Renal cortical epithelial cell (primary cell): ENCODE measurements at regions not wholly inside any gene's neighbourhood (a gene's known extent, or its start where the extent isn't known, plus 50 kb on each side); places are given as distances from the start of the nearest gene placed in this dataset.
"Not testable (repeated sequence)": the region's sequence is repeated elsewhere in the genome, so short reads cannot be mapped to it uniquely, and the experiment has no call there.

Source experiments
- DNase-seq: peaks from one replicate; pipeline ENCODE4 v3.0.0-alpha.2; 2011; ENCODE audit warnings: low read depth

DNA sequence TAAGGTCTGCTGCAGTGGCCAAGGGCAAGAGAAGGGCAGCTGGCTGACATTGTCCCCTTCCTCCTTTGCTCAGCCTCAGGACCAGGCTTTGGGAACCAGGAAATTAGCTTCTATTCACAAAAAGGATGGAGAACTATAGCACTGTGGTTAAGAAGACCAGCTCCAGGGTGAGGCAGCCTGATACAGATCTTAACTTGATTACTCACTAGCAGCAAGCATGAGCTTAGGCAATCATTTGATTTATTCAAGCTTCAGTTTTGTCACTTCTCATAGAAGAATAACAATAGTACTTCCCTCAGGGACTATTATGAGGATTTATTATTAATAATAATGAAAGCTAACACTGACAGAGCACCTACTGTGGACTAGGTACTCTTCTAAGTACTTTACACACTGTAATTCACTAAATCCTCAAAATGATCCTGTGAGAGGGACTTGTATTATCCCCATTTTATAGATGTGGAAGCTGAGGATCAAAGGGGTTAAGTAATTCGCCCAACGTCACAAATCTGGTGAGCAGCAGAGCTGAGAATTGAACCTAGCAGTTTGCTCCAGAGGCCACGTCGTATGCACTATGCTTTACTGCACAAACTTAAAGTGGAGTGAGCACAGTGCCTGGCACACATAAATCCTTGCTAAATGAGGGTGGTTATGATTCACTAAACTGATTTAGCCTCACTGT lies 130.4 kb upstream of the PAK3 start:
- peak; percentile 4 for DNase-seq

DNA sequence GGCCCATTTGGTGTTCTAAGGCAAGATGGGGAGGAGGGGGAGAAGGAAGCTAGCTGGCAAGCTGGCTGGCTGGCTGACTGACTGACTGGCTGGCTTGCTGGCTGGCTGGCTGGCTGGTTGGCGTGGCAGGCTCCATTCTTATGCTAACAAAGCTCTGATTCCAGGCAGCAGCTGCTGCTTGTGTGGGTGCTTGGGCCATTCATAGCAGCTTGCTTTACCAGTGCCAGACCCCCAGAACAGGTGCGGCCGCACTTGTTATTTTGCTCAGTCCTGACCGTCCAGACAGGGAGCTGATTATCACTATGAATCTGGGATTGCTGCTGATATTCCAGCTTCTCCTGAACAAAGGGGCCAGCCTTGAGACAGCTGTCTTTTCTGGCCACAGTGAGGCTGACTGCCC lies 131.2 kb upstream of the PAK3 start:
- DNase-seq = no peak

DNA sequence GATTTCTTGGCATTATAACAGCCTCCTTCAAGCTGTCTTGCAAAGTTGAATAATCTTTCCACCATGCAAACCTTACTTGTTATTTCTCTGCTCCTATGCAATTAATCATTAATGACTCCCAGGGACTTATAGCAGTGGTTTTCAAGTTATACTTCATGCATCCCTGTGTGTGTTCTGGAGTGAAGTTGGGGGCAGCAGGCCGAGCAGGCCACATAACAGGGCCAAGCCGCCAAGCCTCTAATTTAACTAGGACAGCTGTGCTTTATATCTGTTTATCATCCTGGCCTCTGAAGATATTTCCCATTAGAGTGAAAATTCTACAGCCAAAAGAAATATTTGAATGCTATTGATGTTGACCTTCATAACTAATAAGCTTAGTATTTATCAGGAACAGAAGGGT lies 133.5 kb upstream of the PAK3 start:
- no peak for DNase-seq

DNA sequence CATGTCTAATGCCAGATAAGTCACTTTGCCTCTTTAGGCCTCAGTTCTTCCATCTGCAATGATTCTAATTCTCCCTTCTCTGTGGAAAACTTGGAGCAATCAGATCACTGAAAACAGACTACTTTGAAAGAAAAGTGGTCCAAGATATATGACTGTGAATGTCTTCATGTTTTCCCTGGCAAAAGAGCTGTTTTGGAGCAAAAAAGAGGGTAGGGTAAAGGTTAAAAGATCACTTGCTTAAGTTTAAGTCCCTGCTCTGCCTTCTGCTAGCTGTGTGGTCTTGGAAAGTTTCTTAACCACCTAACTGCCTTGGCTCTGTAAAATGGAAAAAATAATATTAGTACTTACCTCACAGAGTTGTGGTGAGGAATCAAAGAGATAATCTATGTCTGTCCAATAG lies 140.3 kb upstream of the PAK3 start:
- no peak for DNase-seq

DNA sequence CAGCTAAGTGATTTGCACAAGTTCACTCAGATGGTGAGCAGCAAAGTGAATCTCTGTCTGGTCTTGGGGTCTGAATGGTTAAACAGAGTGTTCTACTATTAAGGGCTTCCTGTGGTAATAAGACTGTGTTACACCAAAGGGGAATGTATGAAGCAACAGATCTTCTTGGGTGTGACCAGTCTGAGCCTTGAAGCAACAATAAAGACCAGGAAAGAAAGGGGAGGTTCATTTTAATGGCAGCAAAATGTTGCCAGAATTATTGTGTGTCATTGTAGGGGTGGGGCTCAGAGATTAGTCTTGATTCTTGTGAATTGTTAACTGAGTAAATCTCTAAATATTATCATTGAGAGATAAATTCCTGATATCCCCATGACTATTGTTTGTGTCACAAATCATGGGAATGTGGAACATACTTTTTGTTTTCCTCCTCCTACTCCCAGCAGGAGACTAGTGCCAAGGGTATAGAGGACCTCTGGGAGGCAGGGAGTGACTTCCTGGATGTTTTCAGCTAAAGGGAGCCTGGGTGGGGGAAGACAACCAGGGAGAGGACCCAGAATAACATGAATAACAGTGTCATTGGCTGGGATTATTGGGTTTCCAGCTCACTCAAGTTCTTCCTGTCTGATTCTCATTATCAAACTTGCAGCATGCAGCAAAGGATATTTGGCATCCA lies 141.4 kb upstream of the PAK3 start:
- no peak for DNase-seq

DNA sequence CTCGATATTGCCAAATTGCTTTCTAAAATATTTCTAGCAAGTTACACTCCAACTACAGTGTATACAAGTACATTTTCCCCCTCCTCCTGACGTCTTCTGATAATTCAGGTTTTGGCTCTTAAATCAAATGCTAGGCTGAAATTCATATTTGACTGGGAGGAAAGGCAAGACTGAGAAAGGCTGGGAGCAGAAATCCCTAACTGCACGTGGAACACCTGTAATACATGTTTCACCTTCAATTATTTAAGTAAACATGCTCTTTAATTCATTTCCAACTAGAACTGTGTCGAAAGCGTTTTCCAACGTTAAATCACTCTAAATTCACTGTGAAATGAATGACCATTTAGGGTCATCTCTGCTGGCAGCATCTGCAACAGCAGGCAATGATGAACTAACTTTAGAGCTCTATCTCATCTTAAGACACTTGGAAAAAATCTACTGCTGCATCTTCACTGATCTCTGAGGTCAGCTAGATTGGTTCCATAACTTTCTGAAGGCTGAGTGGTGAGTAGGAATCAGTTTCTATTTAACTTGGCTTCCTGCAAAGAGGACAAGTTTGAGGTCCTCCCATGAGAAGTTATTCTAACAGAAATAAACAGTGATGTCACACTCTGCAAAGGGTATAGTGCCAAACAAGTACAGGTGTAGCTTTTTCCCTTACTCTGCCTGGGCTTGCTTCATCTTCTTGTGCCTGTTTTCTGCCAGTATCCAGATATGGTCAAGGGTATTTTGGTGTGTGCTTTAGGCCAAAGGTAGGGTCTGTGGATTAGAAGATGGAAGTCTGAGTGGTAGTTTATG lies 144.3 kb upstream of the PAK3 start:
- DNase-seq = no peak

DNA sequence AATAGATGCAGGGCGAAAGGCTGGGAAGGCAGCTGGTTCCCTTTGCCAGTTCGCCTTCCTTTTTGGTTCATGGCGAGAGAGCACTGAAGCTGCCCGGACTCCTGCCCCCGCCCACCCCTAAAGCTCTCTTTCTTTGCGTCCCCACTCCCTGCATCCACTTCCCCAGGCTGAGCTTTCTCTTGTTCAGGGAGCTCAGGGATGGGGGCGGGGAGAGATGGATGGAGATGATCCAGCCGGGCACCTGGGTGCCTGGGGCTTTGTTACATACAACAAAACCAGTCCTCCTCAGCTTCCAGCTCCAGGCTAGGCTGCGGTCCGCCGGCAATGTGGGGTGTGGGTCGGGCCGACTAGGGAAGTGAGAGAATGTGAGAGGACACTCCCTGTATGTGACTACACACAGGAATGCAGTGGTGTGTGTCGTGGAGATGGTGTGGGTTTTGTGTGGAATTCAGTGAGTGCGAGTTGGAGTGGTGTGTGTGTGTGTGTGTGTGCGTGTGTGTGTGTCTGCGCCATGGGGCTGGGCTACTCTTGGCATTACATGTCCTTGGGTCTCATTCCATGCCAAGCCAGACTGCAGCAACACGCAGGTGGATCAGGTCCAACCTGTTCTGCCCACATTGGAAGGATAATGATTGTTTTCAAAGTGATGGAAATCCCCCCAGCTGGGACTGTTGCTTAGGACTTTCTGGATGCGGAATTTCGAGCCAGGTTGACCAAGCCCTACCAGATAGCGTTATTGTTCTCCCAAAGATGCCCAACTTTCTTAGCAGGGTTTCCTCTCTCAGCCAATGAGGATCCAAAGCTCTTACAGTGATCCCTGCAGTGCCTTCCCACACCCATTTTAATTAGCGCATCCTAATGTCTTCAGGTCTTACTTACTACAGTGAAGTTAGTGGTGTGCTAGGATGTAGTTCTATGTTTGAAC lies 149.4 kb upstream of the CHRDL1 start:
- DNase-seq = no peak

DNA sequence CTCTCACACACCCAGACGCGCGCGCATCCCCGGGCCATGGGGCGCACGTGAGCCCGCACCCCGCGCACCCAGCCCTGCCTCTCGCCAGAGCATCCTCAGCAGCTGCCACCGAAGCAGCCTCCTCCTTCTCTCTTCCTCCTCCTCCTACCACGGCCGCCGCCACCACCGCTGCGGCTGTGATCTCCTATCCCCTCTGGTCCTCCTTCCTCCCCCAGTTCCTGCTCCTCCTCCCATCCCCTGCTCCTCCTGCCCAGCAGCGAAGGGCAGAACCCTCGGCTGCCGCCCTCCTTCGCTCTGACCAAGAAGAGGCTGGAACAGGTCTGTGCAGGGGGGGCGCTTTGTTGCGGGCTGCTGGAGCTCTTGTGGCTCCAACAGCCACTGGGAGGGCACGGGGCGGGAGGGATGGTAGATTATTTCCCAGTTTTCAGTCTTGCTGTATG lies 148.7 kb upstream of the CHRDL1 start:
- no peak for DNase-seq

DNA sequence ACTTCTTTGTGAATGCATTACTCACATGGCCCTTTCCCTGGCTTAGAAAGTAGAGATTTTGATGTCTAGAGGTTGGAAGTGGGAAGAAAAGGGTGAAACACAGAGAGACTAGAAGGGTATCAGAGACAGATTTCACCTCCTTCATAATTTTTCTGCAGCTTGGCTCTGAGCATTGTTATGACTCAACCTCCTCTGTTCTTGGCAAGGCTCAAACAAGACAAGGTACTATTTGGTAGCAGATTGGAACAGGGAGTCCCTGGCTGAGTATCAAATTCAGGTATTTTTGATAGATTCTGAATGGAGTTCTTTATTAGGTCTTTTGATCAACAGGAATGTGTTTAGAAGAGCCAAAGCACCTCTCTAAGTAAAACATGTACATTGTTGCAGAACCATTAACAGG lies 146.3 kb upstream of the CHRDL1 start:
- no peak for DNase-seq

DNA sequence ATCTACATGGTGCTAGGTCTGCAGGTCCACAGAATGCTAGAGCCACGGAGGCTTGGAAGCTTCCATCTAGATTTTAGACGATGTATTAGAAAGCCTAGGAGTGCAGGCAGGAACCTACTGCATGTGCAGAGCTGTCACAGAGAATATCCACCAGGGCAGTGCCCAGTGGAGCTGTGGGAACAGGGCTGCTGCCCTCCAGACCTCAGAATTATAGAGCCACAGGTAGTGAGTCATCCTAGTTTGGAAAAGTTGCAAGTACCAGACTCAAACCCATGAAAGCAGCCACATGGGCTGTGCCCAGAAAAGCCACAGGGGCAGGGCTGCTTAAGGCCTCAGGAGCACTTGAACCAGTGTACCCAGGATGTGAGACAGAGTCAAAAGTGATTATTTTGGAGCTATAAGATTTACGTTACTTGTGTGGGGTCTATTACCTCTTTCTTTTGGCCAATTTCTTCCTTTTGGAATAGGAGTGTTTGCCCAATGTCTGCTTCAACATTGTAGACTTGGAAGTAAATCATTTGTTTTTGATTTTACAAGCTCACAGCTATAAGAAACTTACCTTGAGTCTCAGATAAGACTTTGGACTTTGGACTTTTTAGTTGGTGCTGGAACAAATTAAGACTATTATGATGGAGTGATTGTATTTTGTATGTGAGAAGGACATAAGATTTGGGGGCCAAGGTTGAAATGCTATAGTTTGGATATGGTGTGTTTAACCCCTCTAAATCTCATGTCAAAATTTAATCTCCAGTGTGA lies 143.5 kb upstream of the CHRDL1 start:
- no peak for DNase-seq

DNA sequence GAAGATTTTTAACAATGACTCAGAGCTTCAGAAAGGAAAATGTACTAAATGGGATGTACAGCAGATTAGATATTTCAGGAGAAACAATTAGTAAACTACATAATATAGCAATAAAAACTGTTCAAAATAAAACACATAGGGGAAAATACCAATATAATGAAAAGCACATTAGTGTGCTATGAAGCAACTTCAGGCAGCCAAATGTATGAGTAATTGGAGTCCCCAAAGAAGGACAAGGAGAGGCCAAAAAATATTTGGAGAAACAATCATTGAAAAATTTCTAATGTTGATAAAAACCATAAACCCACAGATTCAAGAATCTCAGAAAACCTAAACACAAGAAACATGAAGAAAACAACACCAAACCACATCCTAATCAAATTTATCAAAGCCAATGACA lies 129.3 kb upstream of the CHRDL1 start:
- no peak for DNase-seq

DNA sequence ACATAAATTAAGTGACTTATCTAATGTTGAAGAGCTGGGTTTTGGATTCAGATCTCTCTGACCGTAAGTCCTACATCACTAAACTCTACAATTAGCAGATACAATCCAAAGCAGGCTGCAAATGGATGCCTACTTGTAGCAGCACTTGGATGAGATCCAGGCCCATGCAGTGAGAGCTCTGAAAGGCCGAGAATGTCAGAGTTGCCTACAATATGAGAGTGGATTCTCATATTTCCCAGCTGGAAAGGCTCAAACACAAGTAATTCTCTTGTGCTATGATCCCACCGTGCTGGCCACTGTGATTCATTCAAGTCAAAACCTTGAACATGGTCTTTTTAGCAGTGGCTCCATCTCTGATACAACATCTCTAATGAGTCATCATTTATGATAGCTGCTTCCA lies 125.4 kb upstream of the CHRDL1 start:
- no peak for DNase-seq

DNA sequence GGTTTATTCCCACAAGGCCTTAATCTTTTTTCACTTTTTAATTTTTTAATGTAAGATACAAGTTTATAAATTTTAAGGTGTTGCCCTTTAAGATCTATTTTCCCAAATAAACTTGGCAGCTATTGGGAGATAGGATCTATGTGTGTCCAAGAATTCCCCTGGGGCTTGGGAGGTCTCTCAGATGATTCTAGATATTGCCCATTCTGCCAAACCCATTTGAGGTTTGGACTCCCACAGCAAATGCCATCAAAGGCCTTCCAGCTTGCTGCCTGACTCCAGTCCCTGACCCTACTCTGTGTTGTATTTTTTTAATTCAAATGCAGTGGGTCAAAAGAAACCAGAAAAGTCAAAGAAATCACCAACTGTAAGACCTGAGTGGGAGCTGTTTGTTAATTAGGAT lies 120.0 kb upstream of the CHRDL1 start:
- no peak for DNase-seq

DNA sequence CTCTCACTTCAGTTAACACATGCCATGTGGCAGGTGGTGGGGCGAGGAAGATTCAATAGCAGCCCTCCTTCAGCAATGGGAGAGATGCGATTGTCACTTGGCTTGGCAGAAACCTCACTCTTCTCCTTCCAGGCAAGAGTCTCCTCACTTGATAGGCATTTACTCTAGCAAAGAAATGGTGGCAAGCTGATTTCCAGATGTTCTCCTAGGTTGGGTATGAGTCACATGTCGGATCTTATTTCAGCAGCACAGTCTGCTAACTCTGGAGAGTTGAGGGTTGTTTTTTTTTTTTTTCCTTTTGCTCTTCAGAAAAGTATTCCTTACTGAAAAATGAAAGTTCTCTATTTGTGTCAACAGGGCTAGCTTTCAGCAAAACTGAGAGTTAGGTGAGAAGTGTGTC lies 119.5 kb upstream of the CHRDL1 start:
- peak; percentile 32 for DNase-seq

DNA sequence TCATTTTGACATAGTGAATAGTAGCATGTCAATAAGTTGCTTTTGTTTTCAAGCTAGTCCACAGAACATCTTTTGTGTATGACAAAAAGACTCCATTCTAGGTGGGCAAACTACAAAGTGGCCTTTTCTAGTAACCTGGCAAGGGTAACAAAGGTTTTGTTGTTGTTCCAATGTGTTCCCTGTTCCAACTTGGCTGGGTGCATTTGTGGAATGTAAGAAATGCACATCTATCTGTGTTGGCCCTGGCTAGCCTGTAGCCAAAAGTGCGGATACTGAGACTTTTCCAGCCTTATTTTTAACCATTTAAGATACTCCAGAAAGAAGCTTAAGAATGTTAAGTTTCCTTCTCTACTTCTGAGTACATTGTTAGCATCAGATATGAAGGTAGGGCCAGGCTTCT lies 118.7 kb upstream of the CHRDL1 start:
- DNase-seq = peak; percentile 0

DNA sequence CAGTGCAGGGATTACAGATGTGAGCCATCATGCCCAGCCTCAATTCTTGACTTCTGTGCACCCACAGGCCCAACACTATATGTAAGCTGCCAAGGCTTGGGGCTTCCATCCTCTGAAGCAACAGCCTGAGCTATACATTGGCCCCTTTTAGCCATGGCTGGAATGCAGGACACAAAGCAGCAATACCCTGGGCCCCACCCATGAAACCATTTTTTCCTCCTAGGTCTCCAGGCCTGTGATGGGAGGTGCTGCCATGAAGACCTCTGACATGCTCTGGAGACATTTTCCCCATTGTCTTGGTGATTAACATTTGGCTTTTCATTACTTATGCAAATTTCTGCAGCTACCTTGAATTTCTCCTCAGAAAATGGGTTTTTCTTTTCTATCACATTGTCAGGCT lies 109.1 kb upstream of the CHRDL1 start:
- DNase-seq = not testable (repeated sequence)

DNA sequence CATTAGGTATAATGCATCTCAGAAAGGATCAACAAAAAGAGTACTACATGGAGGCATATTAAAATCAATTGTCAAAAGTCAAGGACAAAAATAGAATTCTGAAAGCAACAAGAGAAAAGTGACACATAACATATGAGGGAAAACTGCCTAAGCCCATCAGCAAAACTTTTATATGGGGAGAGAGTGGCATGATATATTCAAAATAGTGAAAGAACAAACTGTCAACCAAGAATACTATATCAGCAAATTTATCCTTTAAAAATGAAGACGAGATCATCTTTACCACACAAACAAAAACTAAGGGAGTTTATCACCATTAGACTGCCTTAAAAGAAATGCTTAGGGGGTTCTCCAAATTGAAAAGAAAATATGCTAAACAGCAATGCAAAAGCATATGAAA lies 86.4 kb upstream of the CHRDL1 start:
- DNase-seq = no peak

DNA sequence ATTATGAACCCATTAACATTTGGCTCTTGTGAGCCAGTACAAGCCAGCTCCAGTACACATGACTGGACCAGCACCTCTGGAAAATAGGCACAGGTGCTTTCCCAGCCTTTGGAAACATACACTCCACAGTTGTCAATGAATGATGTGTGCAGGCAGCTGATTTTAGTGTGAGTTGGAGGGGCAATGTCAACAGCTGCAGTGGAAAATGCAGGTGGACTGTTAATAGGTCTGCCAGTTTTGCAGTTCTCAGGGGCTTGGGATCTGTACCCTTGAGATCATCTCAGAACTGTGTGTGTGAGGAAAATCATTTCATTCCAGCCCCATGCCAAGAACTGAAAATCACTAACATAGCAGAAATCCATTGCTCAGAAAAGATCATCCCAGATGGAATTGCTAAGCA lies 81.7 kb upstream of the CHRDL1 start:
- no peak for DNase-seq

DNA sequence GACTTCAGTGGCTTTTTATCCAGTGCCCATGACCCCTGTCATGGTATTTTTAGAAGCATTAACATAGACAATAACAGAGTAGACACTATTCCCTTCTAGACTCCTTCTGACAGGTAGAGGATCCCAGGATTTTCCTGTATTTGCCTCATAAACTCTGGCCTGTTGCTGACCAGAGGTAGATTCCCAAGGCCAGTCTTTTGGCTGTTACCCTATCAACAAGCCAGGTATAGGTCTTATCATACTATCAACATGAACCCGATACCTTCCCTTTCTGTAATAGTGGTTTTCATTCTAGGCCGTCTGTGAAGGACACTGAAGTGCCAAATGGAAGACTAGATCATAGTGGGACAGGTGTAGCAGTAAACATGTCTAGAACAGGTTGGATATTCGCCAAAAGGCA lies 76.2 kb upstream of the CHRDL1 start:
- no peak for DNase-seq

DNA sequence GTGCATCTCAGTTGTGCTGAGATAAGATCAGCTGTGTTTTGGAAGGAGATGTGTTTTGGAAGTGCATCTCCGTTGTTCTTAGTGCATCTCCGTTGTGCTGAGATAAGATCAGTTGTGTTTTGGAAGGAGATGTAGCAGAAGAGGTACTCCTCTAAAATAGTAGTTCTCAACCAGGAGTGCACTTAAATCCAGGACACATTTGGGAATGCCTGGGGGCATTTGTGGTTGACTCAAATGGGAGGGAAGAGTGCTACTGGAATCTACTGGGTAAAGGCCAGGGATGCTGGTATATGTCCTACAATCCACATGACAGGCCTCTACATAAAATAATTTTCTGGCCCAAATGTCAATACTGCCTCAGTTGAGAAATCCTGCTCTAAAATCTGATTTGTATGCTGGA lies 70.8 kb upstream of the CHRDL1 start:
- no peak for DNase-seq

DNA sequence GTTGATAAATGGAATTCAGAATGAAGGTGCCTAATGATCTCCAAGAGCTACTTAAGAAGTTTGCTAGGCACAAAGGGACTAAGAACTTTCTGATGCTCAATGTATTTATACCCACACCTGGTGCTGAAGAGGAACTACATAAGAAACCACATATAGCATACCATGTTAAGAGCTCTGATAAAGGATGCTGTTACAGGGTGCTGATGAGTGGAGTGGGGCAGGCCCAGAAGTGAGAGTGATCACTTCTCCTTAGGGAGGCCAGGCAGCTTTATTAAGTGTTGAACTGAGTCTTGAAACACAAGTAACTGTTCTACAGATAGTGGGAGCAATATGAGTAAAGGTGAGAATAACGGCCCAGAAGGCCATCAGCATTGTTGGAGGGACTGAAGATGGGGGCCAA lies 68.3 kb upstream of the CHRDL1 start:
- DNase-seq = no peak
